GM10266 (cell line): ENCODE measurements at regions not wholly inside any gene's neighbourhood (a gene's known extent, or its start where the extent isn't known, plus 50 kb on each side); places are given as distances from the start of the nearest gene placed in this dataset.
"Not testable (repeated sequence)": the region's sequence is repeated elsewhere in the genome, so short reads cannot be mapped to it uniquely, and the experiment has no call there.

ENCODE experiments used
- DNase-seq: peaks from one replicate; pipeline ENCODE4 v3.0.0; 2012; ENCODE audit errors: extremely low spot score
- CTCF ChIP-seq: IDR thresholded peaks from 2 replicates; pipeline ENCODE4 v1.5.1; 2012; ENCODE audit warnings: mild to moderate bottlenecking, low read depth; ENCODE audit not compliant: control insufficient read depth, insufficient read depth; ENCODE audit errors: missing control alignments

- no peak for DNase-seq
- TF ChIP-seq CTCF = no peak
These were observed 135.9 kb downstream of the ZNF92 start for GRCh38 chr7:65509368-65510186.

GRCh38 chr7:65510187-65510538 lies 136.5 kb downstream of the ZNF92 start:
- DNase-seq = not testable (repeated sequence)

- DNase-seq = not testable (repeated sequence)
These were observed 146.1 kb downstream of the ZNF92 start for GRCh38 chr7:65519751-65520150.

- DNase-seq = not testable (repeated sequence)
These were observed 172.0 kb downstream of the ZNF92 start for GRCh38 chr7:65545465-65546161.

GRCh38 chr7:65549589-65550443 lies 176.2 kb downstream of the ZNF92 start:
- DNase-seq = not testable (repeated sequence)

- DNase-seq = not testable (repeated sequence)
These were observed 176.8 kb downstream of the ZNF92 start for GRCh38 chr7:65550444-65550809.

GRCh38 chr7:65551042-65551441 lies 177.4 kb downstream of the ZNF92 start:
- DNase-seq = not testable (repeated sequence)

- not testable (repeated sequence) for DNase-seq
These were observed 181.2 kb downstream of the ZNF92 start for GRCh38 chr7:65554553-65555476.

GRCh38 chr7:65558584-65558983 lies 184.9 kb downstream of the ZNF92 start:
- DNase-seq = not testable (repeated sequence)

- not testable (repeated sequence) for DNase-seq
These were observed 188.2 kb downstream of the ZNF92 start for GRCh38 chr7:65561786-65562372.

GRCh38 chr7:65562522-65562921 lies 188.9 kb downstream of the ZNF92 start:
- DNase-seq = not testable (repeated sequence)

- DNase-seq = not testable (repeated sequence)
These were observed 189.7 kb downstream of the ZNF92 start for GRCh38 chr7:65563333-65563732.

GRCh38 chr7:65568226-65568625 lies 194.6 kb downstream of the ZNF92 start:
- not testable (repeated sequence) for DNase-seq

GRCh38 chr7:65570990-65571389 lies 197.3 kb downstream of the ZNF92 start:
- not testable (repeated sequence) for DNase-seq

- not testable (repeated sequence) for DNase-seq
These were observed 198.9 kb downstream of the ZNF92 start for GRCh38 chr7:65572581-65572980.

- DNase-seq = not testable (repeated sequence)
These were observed 202.7 kb downstream of the ZNF92 start for GRCh38 chr7:65576370-65576769.

- DNase-seq = not testable (repeated sequence)
These were observed 209.0 kb downstream of the ZNF92 start for GRCh38 chr7:65582518-65583119.

GRCh38 chr7:65602495-65602894 lies 228.8 kb downstream of the ZNF92 start:
- DNase-seq = not testable (repeated sequence)
